ENCODE measurements at regions not wholly inside any gene's neighbourhood (a gene's known extent, or its start where the extent isn't known, plus 50 kb on each side); places are given as distances from the start of the nearest gene placed in this dataset.

DNA sequence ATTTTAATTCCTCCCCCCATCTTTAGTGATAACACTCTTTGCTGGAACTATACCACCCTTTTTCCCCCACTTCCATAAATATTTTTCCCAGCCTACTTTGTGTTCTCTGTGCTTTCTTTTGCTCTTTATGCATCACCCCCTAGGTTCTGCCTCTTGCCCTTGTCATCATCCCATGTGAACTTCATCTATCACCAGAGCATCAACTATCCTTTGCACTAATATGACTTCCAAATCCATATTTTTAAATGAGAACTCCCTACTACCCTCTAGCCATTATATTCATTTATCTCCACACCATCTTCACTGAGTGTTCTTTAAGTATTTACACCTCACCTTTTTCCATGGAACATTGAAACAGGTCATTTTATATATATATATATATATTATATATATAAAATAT is 452.7 kb downstream of the FOXO1 start:
- dilution Hi-C loops (cut with MboI; ENCODE audit: extremely low pct_ligation_motif_present, low sequenced_read_pairs) = no loop called here
- FAIRE-seq (no peak), DNase-seq (ENCODE audit: low read depth, low spot score) (no peak)
- H3K9ac ChIP-seq (ENCODE audit: control insufficient read depth, extremely low read depth, insufficient read depth, low read length) = no peak overlapping the region
- H3K79me2 ChIP-seq (ENCODE audit: control insufficient read depth, insufficient read depth, low read length) = no peaks in the 10 kb centered on the region
- H3K36me3 ChIP-seq (ENCODE audit: control insufficient read depth in 2 of 2, extremely low read depth in 1 of 2, insufficient read depth in 2 of 2, low read length in 2 of 2) = no peaks in the 10 kb centered on the region
- TF ChIP-seq, protein P1, sequence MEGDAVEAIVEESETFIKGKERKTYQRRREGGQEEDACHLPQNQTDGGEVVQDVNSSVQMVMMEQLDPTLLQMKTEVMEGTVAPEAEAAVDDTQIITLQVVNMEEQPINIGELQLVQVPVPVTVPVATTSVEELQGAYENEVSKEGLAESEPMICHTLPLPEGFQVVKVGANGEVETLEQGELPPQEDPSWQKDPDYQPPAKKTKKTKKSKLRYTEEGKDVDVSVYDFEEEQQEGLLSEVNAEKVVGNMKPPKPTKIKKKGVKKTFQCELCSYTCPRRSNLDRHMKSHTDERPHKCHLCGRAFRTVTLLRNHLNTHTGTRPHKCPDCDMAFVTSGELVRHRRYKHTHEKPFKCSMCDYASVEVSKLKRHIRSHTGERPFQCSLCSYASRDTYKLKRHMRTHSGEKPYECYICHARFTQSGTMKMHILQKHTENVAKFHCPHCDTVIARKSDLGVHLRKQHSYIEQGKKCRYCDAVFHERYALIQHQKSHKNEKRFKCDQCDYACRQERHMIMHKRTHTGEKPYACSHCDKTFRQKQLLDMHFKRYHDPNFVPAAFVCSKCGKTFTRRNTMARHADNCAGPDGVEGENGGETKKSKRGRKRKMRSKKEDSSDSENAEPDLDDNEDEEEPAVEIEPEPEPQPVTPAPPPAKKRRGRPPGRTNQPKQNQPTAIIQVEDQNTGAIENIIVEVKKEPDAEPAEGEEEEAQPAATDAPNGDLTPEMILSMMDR (optimal IDR thresholded peaks at IDR 0.05 in 1 of 3, IDR thresholded peaks at IDR 0.05 in 1 of 3, conservative IDR thresholded peaks at IDR 0.05 in 1 of 3; ENCODE audit: extremely low read depth in 1 of 3, insufficient read depth in 2 of 3, low read length in 3 of 3) = no peak
- TF ChIP-seq EZH2 (IDR thresholded peaks at IDR 0.05; ENCODE audit: low read length) = no peak
- H3K4me2 ChIP-seq (ENCODE audit: control insufficient read depth, extremely low read depth, insufficient read depth, low read depth, low read length) = no peak overlapping the region
- H3K9me3 ChIP-seq (ENCODE audit: control insufficient read depth, low read depth, low read length) = no peaks in the 10 kb centered on the region
- no peaks in the 10 kb centered on the region for H4K20me1 ChIP-seq (ENCODE audit: control insufficient read depth, extremely low read depth, insufficient read depth, low read length)
- peaks cover 3% of the 10 kb centered on the region for H3K4me1 ChIP-seq (ENCODE audit: control insufficient read depth, extremely low read depth, insufficient read depth, low read length)
- H2AFZ ChIP-seq (ENCODE audit: control insufficient read depth, low read length) = no peak overlapping the region
- H3K27ac ChIP-seq (ENCODE audit: control insufficient read depth, insufficient read depth, low read length) = no peak overlapping the region
- H3K4me3 ChIP-seq (ENCODE audit: control insufficient read depth in 2 of 3, extremely low read depth in 1 of 3, insufficient read depth in 2 of 3, low read depth in 1 of 3, low read length in 3 of 3) = no peak overlapping the region
- H3K27me3 ChIP-seq (ENCODE audit: control insufficient read depth, extremely low read depth, insufficient read depth, low read length) = no peaks in the 10 kb centered on the region
- H3K9me1 ChIP-seq (ENCODE audit: control insufficient read depth, extremely low read depth, insufficient read depth, low read length) = no peaks in the 10 kb centered on the region

DNA sequence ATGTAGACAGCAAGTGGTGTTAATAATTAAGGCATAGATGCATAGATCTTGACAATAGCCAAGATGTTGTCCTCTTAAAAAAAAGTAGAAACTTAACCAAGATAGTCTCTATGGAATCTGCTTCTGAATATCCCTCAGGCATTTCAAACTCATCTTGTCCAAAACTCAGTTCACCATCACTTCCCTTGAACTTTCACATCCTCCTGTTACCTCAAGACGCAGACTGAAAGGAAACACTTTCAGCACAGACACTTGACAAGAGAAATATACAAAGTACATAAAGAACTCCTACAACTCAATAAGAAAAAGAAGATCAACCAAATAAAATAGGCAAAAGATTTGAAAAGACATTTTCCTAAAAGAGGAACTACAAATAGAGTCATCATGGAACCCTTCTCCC is 451.1 kb downstream of the FOXO1 start:
- dilution Hi-C loops (cut with MboI; ENCODE audit: extremely low pct_ligation_motif_present, low sequenced_read_pairs) = no loop called here
- FAIRE-seq (no peak), DNase-seq (ENCODE audit: low read depth, low spot score) (no peak)
- Histone ChIP-seq H3K79me2 (ENCODE audit: control insufficient read depth, insufficient read depth, low read length) (no peaks in the 10 kb centered on the region), H3K27me3 (ENCODE audit: control insufficient read depth, extremely low read depth, insufficient read depth, low read length) (no peaks in the 10 kb centered on the region), H3K9ac (ENCODE audit: control insufficient read depth, extremely low read depth, insufficient read depth, low read length) (no peak overlapping the region), H3K4me3 (ENCODE audit: control insufficient read depth in 2 of 3, extremely low read depth in 1 of 3, insufficient read depth in 2 of 3, low read depth in 1 of 3, low read length in 3 of 3) (no peak overlapping the region), H2AFZ (ENCODE audit: control insufficient read depth, low read length) (no peak overlapping the region), H3K4me1 (ENCODE audit: control insufficient read depth, extremely low read depth, insufficient read depth, low read length) (no peaks in the 10 kb centered on the region), H3K27ac (ENCODE audit: control insufficient read depth, insufficient read depth, low read length) (no peak overlapping the region), H3K4me2 (ENCODE audit: control insufficient read depth, extremely low read depth, insufficient read depth, low read depth, low read length) (no peak overlapping the region), H3K9me1 (ENCODE audit: control insufficient read depth, extremely low read depth, insufficient read depth, low read length) (no peaks in the 10 kb centered on the region), H4K20me1 (ENCODE audit: control insufficient read depth, extremely low read depth, insufficient read depth, low read length) (no peaks in the 10 kb centered on the region), H3K36me3 (ENCODE audit: control insufficient read depth in 2 of 2, extremely low read depth in 1 of 2, insufficient read depth in 2 of 2, low read length in 2 of 2) (no peaks in the 10 kb centered on the region), H3K9me3 (ENCODE audit: control insufficient read depth, low read depth, low read length) (no peaks in the 10 kb centered on the region)
- no peak for TF ChIP-seq EZH2 (IDR thresholded peaks at IDR 0.05; ENCODE audit: low read length)
- TF ChIP-seq, protein P1 (optimal IDR thresholded peaks at IDR 0.05 in 1 of 3, IDR thresholded peaks at IDR 0.05 in 1 of 3, conservative IDR thresholded peaks at IDR 0.05 in 1 of 3; ENCODE audit: extremely low read depth in 1 of 3, insufficient read depth in 2 of 3, low read length in 3 of 3) = no peak

Measured in keratinocyte (primary cell).